ENCODE measurements at regions not wholly inside any gene's neighbourhood (a gene's known extent, or its start where the extent isn't known, plus 50 kb on each side); places are given as distances from the start of the nearest gene placed in this dataset.

GRCh38 chr18:60662491-60662890, 289.9 kb upstream of the MC4R start:
- no peak for FAIRE-seq
- DNase-seq (ENCODE audit: insufficient read length, low spot score), result no peak
- no peak for TF ChIP-seq POLR2A (IDR thresholded peaks at IDR 0.05; ENCODE audit: low read depth, low read length)

DNA sequence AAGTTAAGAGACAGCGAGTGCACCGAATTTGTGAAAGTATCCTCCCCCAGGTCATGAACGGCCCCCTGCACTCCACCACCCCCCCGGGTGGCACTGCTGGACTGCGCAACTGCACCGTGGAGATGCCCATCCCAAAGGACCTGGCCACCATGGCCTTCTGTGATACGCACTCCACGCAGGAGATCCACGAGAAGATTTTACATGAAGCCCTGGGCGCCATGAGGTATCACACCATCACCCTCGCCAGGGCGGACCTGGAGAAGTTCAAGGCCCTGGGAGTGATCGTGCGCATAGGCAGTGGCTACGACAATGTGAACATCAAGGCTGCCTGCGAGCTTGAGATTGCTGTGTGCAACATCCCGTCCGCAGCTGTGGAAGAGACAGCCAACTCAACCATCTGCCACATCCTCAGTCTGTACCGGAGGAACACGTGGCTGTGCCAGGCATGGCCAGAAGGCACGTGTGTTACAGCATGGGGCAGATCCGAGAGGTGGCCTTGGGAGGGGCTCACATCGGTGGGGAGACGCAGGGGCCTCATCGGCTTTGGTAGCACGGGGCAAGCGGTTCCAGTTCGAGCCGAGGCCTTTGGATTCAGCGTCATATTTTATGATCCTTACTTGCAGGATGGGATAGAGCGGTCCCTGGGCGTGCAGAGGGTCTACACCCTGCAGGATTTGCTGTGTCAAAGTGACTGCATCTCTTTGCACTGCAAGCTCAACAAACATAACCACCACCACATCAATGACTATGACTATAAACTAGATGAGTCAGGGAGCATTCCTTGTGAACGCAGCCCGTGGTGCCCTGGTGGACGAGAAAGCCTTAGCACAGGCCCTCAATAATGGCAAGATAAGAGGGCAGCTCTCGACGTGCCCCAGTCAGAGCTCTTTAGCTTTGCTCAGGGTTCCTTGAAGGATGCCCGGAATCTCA, 290.8 kb upstream of the MC4R start:
- TF ChIP-seq POLR2A (IDR thresholded peaks at IDR 0.05; ENCODE audit: low read depth, low read length), result no peak
- no peak for DNase-seq (ENCODE audit: insufficient read length, low spot score)
- no peak for FAIRE-seq

GRCh38 chr18:60664736-60665135, 292.2 kb upstream of the MC4R start:
- FAIRE-seq, result no peak

DNA sequence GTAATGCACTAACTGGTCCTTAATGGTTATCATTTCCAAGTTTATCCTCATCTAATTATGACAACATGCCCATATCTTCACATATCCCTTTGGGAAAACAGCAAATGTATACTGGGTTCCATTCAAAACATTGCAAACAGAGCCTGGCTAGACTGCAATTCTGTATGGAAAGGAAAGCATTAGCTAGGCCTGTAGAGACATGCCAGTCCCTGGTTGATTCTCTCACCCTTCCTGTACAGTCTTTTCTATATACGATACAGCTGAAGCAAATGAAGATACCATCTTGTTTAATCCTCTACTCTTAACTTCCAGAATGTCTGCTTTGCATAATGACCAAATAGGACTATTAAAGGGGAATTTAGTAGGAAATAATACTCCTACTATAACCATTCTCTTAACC, 294.4 kb upstream of the MC4R start:
- DNase-seq (ENCODE audit: insufficient read length, low spot score), result no peak
- no peak for FAIRE-seq
- no peak for TF ChIP-seq POLR2A (IDR thresholded peaks at IDR 0.05; ENCODE audit: low read depth, low read length)

More at GRCh38 chr18:60664736-60665135, 292.2 kb upstream of the MC4R start:
- DNase-seq (ENCODE audit: insufficient read length, low spot score), result no peak
- TF ChIP-seq POLR2A (IDR thresholded peaks at IDR 0.05; ENCODE audit: low read depth, low read length), result no peak

DNA sequence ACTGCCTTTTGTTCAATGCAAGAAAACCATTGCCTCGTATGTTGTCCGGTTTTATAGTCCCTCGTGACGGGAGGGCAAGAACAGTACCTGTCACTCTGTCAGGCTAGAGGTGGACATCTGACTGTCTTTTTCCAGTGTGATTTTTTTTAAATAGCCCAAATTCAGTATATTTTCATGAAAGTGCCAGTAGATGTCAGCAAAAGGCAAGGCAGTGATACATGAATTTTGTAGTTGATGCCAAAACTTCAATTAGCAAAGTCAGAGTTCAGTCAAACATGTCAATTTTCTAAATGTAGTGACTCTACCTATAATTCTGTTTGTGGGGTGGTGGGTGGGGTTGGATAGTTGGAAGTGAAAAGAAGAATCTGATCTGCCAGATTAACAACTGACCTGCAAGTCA, 296.0 kb upstream of the MC4R start:
- DNase-seq (ENCODE audit: insufficient read length, low spot score), result no peak
- TF ChIP-seq POLR2A (IDR thresholded peaks at IDR 0.05; ENCODE audit: low read depth, low read length), result no peak
- no peak for FAIRE-seq

GRCh38 chr18:60669938-60670337, 297.4 kb upstream of the MC4R start:
- TF ChIP-seq POLR2A (IDR thresholded peaks at IDR 0.05; ENCODE audit: low read depth, low read length), result no peak
- DNase-seq (ENCODE audit: insufficient read length, low spot score) (no peak), FAIRE-seq (no peak)

- DNase-seq (ENCODE audit: insufficient read length, low spot score), result no peak
- TF ChIP-seq POLR2A (IDR thresholded peaks at IDR 0.05; ENCODE audit: low read depth, low read length), result no peak
- no peak for FAIRE-seq
Observed at GRCh38 chr18:60671021-60671420, 298.4 kb upstream of the MC4R start.

- TF ChIP-seq POLR2A (IDR thresholded peaks at IDR 0.05; ENCODE audit: low read depth, low read length), result no peak
- DNase-seq (ENCODE audit: insufficient read length, low spot score) (no peak), FAIRE-seq (no peak)
Observed at GRCh38 chr18:60675126-60675525, 302.6 kb upstream of the MC4R start.

DNA sequence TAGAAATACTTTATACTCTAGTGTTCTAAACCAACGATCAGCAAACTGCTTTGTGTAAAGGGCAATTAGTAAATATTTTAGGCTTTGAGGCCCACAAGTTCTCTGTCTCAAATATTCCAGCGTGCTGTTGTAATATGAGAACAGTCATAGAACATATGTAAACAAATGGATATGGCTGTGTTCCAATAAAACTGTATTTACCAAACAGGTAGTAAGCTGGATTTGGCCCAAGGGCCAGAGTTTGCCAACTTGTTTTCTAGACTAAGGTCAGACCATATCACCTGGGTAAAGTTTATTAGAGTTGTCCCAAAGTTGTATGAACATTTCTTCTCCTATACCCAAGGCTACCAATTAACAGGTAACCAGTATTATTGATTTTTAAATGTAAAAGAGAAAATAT, 303.2 kb upstream of the MC4R start:
- TF ChIP-seq POLR2A (IDR thresholded peaks at IDR 0.05; ENCODE audit: low read depth, low read length), result no peak
- no peak for FAIRE-seq

DNA sequence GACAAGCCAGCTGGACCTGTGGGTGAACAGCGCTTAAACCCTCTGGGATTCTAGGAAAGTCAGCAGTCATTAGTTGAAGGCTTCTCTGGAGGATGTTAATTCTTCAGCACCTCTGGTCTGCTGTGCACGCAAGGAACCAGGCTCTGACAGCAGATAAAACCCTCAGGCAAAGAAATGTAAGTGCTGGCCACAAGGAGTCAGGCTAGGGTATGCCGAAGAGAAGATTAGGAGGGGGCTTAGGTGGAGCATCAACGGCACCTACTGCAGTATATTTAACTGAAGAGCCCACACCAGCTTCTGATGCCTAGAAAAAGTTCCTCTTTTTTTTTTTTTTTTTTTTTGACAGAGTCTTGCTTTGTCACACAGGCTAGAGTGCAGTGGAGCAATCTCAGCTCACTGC, 304.2 kb upstream of the MC4R start:
- FAIRE-seq, result no peak
- no peak for DNase-seq (ENCODE audit: insufficient read length, low spot score)

More for the DNA sequence above, 303.2 kb upstream of the MC4R start:
- DNase-seq (ENCODE audit: insufficient read length, low spot score), result no peak

DNA sequence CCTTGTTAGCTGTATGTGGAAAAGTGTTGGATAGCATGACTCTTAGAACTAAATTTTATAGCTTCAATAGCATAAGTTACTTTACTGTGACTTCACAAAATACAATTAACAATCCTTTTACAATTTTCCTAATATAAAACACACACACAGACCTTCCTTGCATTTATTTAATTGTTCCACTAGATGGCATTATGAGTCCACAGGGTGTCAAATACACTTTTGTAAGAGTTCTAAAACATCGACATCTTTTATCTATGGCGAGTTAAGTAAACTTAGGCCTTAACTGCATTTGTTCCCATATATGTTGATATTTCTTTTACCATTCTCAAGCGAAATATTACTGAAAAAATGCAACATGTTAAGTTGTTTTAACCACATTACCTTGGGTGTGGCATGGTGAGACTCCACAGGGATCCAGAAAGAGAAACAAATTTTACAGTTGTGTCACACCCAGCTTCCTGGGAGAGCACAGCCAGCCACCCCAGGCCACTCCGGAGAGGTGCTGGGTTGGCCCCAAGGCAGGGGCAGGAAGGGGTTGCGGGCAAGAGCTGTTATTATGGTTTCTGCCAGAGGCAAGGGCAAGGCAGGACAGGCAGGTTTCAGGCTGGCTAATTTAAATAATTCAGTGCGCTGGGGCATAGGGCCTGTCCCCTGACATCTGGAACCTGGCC, 312.4 kb upstream of the MC4R start:
- FAIRE-seq (no peak), DNase-seq (ENCODE audit: insufficient read length, low spot score) (no peak)
- TF ChIP-seq POLR2A (IDR thresholded peaks at IDR 0.05; ENCODE audit: low read depth, low read length), result no peak

More for the DNA sequence above, 304.2 kb upstream of the MC4R start:
- no peak for TF ChIP-seq POLR2A (IDR thresholded peaks at IDR 0.05; ENCODE audit: low read depth, low read length)

DNA sequence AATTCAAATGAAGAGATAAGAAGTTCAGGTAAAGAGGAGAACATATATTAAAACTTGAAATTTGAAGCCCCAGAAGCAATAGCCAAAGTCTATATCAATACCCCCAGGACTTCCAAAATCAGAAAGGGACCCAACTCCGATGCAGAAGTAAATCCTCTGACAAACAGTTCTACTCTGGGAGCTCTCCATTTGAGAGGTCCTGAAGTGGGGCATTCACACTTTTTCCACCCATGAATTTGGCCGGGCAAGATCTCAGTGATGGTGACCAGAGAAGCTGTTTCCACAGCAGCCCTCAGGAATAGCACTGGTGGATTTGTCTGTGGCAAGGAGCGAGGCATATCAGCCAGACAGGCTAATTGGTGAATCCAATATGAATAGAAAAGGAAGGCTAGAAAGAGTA, 313.6 kb upstream of the MC4R start:
- FAIRE-seq, result no peak
- no peak for TF ChIP-seq POLR2A (IDR thresholded peaks at IDR 0.05; ENCODE audit: low read depth, low read length)
- DNase-seq (ENCODE audit: insufficient read length, low spot score), result no peak

DNA sequence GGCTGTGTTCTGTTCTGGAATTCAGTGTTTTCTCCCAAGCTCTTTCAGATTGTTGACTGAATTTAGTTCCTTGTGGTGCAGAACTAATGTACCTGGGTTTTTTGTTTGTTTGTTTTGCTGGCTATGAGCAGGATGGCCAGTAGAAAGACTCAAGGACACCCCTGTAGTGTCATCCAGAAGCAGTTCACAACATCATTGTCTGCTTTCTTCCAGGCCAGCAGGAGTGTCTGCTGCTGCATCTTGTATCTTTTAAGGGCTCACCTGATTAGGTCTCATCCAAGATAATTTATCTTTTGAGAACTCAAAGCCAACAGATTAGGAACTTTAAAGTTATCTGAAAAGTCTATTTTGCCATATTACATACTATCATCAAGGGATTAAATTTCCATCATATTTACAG, 318.5 kb upstream of the MC4R start:
- FAIRE-seq (no peak), DNase-seq (ENCODE audit: insufficient read length, low spot score) (no peak)
- TF ChIP-seq POLR2A (IDR thresholded peaks at IDR 0.05; ENCODE audit: low read depth, low read length), result no peak

DNA sequence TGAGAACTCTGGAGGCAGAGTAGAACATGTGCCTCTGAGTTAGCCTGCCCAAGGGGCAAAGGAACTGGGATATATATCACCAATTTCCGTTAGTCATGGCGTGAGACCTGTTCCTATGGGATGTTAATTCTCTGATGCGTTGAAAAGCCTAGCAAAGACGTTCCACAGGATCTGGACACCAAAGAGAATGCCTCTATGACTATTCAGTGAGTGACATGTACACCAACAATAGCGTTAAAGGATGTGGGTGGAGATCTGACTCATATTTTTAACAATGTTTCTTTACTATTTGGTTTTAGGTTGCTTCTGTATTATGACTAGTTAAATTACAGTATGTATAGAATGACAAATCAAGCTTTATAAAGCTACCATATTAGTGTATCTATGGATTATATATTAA, 320.9 kb upstream of the MC4R start:
- TF ChIP-seq POLR2A (IDR thresholded peaks at IDR 0.05; ENCODE audit: low read depth, low read length), result no peak
- FAIRE-seq, result no peak
- no peak for DNase-seq (ENCODE audit: insufficient read length, low spot score)

- no peak for DNase-seq (ENCODE audit: insufficient read length, low spot score)
- TF ChIP-seq POLR2A (IDR thresholded peaks at IDR 0.05; ENCODE audit: low read depth, low read length), result no peak
- FAIRE-seq, result no peak
Observed at GRCh38 chr18:60698901-60699300, 326.3 kb upstream of the MC4R start.
